ENCODE measurements at regions not wholly inside any gene's neighbourhood (a gene's known extent, or its start where the extent isn't known, plus 50 kb on each side); places are given as distances from the start of the nearest gene placed in this dataset.

DNA sequence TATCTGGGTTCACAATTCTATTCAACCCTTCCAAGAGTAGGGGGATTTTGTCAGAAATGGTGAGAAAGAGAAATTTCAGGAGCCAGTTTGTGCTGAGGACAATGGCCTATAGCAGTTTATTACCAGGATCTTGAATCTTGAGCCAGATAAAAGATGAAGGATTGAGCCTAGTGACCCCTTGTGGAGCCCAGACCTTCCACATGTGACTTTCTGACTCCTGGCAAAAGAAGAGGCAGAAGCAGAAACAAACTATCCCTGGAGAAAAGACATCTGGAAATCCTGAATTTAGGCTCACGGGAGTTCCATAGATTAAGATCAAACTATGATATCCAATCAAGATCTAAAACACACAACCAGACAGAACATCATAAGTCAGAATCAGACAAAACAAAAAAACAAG is 60.9 kb upstream of the CHRM2 start:
- Mint-ChIP-seq H3K4me3 (ENCODE audit: low read depth) (no peak overlapping the region), H3K27me3 (ENCODE audit: low read depth) (no peaks in the 10 kb centered on the region), H3K27ac (no peak overlapping the region), H3K4me1 (ENCODE audit: low read depth) (no peaks in the 10 kb centered on the region), H3K36me3 (ENCODE audit: low read depth) (no peaks in the 10 kb centered on the region), H3K9me3 (peaks cover 21% of the 10 kb centered on the region)
- intact Hi-C loops (cut with micrococcal nuclease) = no loop called here
- no peak for DNase-seq (ENCODE audit: low spot score)

DNA sequence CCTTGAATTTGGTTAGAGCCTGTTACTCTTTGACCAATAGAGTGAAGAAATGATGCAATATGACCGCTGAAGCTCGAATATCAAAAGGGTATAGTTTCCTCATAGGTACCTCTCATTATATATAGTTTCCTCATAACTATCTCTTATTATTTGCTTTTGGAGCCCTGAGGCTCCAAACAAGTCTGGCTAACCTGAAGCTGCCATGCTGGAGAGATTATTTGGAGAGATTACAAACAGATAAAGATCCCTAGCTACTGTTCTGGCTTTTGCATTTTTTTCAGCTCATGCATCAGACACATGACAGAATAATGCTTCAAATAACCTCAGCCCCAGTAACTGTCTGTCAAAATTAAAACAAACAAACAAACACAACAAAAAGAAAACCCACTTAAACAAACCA is 65.4 kb upstream of the CHRM2 start:
- no peak for DNase-seq (ENCODE audit: low spot score)
- no peak overlapping the region for H3K27ac Mint-ChIP-seq
- intact Hi-C loops (cut with micrococcal nuclease) = no loop called here
- H3K4me1 Mint-ChIP-seq (ENCODE audit: low read depth) = no peaks in the 10 kb centered on the region
- no peaks in the 10 kb centered on the region for H3K27me3 Mint-ChIP-seq (ENCODE audit: low read depth)
- peaks cover 28% of the 10 kb centered on the region for H3K9me3 Mint-ChIP-seq
- H3K4me3 Mint-ChIP-seq (ENCODE audit: low read depth) = no peak overlapping the region
- H3K36me3 Mint-ChIP-seq (ENCODE audit: low read depth) = no peaks in the 10 kb centered on the region

DNA sequence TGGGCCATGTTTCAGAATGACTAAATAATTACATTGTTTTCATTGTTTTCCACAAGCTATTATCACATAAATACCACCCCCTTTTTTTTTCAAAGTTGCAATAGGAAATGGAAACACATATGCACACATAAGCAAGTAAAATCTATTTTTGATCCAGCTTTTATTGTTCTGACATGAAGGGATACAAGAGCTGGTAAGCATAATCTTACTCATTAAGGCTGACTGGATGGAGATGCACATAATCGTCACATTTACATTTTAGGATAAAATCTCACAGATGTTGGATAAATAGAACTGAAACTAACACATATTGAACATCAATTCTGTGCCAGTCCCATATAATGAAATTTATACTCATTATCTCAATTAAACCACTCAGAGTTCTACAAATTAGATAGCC is 84.5 kb upstream of the CHRM2 start:
- Mint-ChIP-seq H3K4me3 (ENCODE audit: low read depth) (no peak overlapping the region), H3K27ac (no peak overlapping the region), H3K9me3 (peaks cover 13% of the 10 kb centered on the region), H3K4me1 (ENCODE audit: low read depth) (no peaks in the 10 kb centered on the region), H3K27me3 (ENCODE audit: low read depth) (no peaks in the 10 kb centered on the region), H3K36me3 (ENCODE audit: low read depth) (no peaks in the 10 kb centered on the region)
- DNase-seq (ENCODE audit: low spot score) = no peak
- intact Hi-C loops (cut with micrococcal nuclease) = no loop called here

DNA sequence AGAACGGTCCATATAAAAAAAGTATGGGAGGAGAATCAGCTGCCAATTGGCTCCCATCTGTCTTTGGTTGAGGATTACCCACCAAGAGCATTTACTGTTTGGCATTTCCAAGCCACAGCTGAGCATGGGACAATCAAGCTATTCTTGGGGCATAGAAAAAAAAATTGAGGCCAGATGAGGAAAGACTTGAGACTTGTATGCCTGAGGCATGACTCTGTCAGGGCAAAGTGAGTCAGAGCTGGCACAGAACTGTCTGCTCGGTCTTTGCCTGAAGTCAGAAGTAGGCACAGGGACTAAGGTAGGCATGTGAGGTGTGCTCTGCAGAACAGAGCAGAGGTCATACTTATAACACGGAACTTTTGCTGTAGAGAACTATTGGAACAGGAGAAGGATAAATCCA is 126.5 kb upstream of the CHRM2 start:
- intact Hi-C loops (cut with micrococcal nuclease) = no loop called here
- Mint-ChIP-seq H3K27me3 (ENCODE audit: low read depth) (no peaks in the 10 kb centered on the region), H3K4me1 (ENCODE audit: low read depth) (no peaks in the 10 kb centered on the region), H3K27ac (no peak overlapping the region), H3K9me3 (peaks cover 50% of the 10 kb centered on the region), H3K36me3 (ENCODE audit: low read depth) (no peaks in the 10 kb centered on the region), H3K4me3 (ENCODE audit: low read depth) (no peak overlapping the region)
- DNase-seq (ENCODE audit: low spot score) = no peak

DNA sequence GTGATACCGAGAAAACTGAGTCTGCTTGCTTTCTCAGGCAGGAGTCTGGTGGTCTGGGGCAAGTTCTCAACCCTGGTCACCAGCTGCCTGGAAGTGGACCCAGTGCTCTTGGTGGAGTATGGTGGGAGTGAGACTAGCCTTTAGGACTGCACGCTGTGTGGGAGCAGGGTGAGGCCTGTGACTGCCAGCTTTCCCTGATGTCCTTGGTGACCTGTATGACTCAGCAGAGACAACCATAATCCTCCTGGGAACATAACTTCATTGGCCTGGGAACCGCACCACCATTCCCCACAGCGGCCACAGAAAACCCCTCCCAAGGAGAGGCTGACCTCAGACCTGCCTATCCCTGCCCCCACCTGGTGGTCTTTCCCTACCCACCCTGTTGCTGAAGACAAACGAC is 139.5 kb upstream of the CHRM2 start:
- no peak overlapping the region for H3K27ac Mint-ChIP-seq
- no peak overlapping the region for H3K4me3 Mint-ChIP-seq (ENCODE audit: low read depth)
- no peaks in the 10 kb centered on the region for H3K36me3 Mint-ChIP-seq (ENCODE audit: low read depth)
- no peaks in the 10 kb centered on the region for H3K27me3 Mint-ChIP-seq (ENCODE audit: low read depth)
- intact Hi-C loops (cut with micrococcal nuclease) = no loop called here
- peaks cover 39% of the 10 kb centered on the region for H3K9me3 Mint-ChIP-seq
- no peaks in the 10 kb centered on the region for H3K4me1 Mint-ChIP-seq (ENCODE audit: low read depth)
- no peak for DNase-seq (ENCODE audit: low spot score)

DNA sequence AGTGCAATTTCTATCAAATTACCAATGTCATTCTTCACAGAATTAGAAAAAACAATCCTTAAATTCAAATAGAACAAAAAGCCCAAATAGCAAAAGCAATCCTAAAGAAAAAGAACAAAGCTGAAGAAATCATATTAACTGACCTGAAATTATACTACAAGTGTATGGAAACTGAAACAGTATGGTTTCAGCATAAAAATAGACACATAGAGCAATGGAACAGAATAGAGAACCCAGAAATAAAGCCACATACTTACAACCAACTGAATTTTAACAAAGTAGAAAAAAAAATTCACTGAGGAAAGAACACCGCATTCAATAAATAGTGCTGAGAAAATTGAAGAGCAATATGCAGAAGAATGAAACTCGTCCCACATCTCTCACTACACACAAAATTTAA is 142.0 kb upstream of the CHRM2 start:
- no peaks in the 10 kb centered on the region for H3K4me1 Mint-ChIP-seq (ENCODE audit: low read depth)
- H3K36me3 Mint-ChIP-seq (ENCODE audit: low read depth) = no peaks in the 10 kb centered on the region
- DNase-seq (ENCODE audit: low spot score) = no peak
- H3K9me3 Mint-ChIP-seq = peaks cover 26% of the 10 kb centered on the region
- intact Hi-C loops (cut with micrococcal nuclease) = no loop called here
- H3K4me3 Mint-ChIP-seq (ENCODE audit: low read depth) = no peak overlapping the region
- no peaks in the 10 kb centered on the region for H3K27me3 Mint-ChIP-seq (ENCODE audit: low read depth)
- no peak overlapping the region for H3K27ac Mint-ChIP-seq

DNA sequence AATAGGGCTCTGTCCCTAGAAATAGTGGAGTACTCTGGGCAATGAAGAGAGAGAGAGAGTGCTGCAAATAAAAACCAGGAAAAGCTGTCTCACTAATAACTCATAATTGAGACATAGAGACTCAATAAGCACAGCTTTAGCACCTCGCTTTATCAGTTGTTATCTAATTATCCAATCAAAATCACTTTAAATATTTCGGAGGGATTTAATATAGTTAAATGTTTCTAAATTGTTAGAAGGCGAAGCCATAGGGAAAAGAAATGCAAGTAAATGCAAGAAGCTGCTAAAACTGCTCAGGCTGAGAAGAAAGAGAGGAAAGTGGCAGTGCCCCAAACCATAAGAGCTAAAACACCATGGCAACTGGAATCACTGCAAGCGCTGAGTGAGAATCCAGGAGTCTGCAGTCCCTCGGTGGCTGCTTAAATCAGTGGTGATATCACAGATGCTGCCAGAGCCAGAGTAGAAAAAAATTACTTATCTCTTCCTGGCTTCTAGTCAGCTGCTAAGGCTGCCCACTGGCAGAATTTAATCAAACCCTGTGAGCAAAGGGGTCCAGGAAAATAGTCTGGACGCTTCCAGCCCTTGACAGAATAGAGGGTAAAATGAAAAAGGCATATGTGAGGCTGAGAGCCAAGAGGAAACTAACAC is 150.4 kb upstream of the CHRM2 start:
- H3K4me1 Mint-ChIP-seq (ENCODE audit: low read depth) = no peaks in the 10 kb centered on the region
- no peak for DNase-seq (ENCODE audit: low spot score)
- H3K4me3 Mint-ChIP-seq (ENCODE audit: low read depth) = no peak overlapping the region
- intact Hi-C loops (cut with micrococcal nuclease) = no loop called here
- no peaks in the 10 kb centered on the region for H3K36me3 Mint-ChIP-seq (ENCODE audit: low read depth)
- no peaks in the 10 kb centered on the region for H3K27me3 Mint-ChIP-seq (ENCODE audit: low read depth)
- peaks cover 21% of the 10 kb centered on the region for H3K9me3 Mint-ChIP-seq
- H3K27ac Mint-ChIP-seq = no peak overlapping the region

DNA sequence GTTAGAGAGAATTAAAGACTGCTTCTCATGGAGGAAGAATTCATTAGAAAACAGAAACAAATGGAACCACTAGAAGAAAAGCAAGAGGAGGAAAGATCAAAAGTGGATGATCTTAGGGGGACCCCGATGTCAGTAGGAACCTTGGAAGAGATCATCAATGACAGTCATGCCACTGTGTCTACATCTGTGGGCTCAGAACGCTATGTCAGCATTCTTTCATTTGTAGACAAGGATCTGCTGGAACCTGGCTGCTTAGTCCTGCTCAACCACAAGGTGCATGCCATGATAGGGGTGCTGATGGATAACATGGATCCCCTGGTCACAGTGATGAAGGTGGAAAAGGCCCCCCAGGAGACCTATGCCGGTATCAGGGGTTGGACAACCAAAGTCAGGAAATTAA is 154.4 kb upstream of the CHRM2 start:
- no peaks in the 10 kb centered on the region for H3K27me3 Mint-ChIP-seq (ENCODE audit: low read depth)
- no peaks in the 10 kb centered on the region for H3K36me3 Mint-ChIP-seq (ENCODE audit: low read depth)
- no peak overlapping the region for H3K27ac Mint-ChIP-seq
- DNase-seq (ENCODE audit: low spot score) = no peak
- H3K4me3 Mint-ChIP-seq (ENCODE audit: low read depth) = no peak overlapping the region
- no peaks in the 10 kb centered on the region for H3K4me1 Mint-ChIP-seq (ENCODE audit: low read depth)
- intact Hi-C loops (cut with micrococcal nuclease) = no loop called here
- peaks cover 25% of the 10 kb centered on the region for H3K9me3 Mint-ChIP-seq

DNA sequence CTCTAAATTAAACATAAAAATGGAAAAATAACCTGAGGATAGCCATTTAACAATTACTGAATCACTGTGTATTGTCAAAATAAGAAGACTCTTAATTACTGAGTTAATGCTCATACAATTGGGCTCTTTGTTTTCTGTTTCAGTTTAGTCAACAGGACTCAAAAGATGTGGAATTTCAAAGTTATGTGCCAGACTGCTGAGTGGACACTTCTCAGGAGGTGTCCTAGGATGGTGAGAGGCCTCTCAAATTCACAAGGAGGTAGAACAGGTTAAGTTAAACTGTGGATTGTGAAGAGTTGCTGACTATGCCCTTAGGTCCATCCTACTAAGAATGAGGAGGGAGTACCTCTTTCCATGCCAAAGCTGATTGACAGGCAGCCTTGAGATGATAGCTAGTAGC is 157.7 kb upstream of the CHRM2 start:
- no peaks in the 10 kb centered on the region for H3K36me3 Mint-ChIP-seq (ENCODE audit: low read depth)
- no peak overlapping the region for H3K4me3 Mint-ChIP-seq (ENCODE audit: low read depth)
- no peaks in the 10 kb centered on the region for H3K4me1 Mint-ChIP-seq (ENCODE audit: low read depth)

DNA sequence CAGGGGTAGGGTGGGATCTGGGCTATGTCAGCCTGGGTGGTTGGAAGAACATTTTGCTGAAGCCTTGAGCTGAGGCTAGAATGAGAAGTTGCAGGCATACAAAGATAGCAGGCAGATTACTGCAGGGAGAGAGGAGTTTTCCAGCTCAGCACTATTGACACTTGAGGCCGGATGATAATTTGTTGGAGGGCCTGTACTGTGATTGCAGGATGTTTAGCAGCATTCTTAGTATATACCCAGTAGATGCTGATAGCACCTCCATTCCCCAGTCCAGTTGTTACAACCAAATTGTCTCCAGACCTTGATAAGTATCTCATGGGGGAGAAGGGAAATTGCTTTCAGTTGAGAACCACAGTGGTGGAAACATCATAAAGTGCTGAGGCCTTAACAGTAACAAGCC is 158.6 kb upstream of the CHRM2 start:
- H3K4me1 Mint-ChIP-seq (ENCODE audit: low read depth) = no peaks in the 10 kb centered on the region
- intact Hi-C loops (cut with micrococcal nuclease) = no loop called here
- no peak overlapping the region for H3K4me3 Mint-ChIP-seq (ENCODE audit: low read depth)
- no peak for DNase-seq (ENCODE audit: low spot score)
- H3K36me3 Mint-ChIP-seq (ENCODE audit: low read depth) = no peaks in the 10 kb centered on the region
- H3K9me3 Mint-ChIP-seq = peaks cover 31% of the 10 kb centered on the region
- no peak overlapping the region for H3K27ac Mint-ChIP-seq
- no peaks in the 10 kb centered on the region for H3K27me3 Mint-ChIP-seq (ENCODE audit: low read depth)

More for the DNA sequence above, 157.7 kb upstream of the CHRM2 start:
- peaks cover 31% of the 10 kb centered on the region for H3K9me3 Mint-ChIP-seq
- DNase-seq (ENCODE audit: low spot score) = no peak
- H3K27ac Mint-ChIP-seq = no peak overlapping the region
- intact Hi-C loops (cut with micrococcal nuclease) = no loop called here
- no peaks in the 10 kb centered on the region for H3K27me3 Mint-ChIP-seq (ENCODE audit: low read depth)

DNA sequence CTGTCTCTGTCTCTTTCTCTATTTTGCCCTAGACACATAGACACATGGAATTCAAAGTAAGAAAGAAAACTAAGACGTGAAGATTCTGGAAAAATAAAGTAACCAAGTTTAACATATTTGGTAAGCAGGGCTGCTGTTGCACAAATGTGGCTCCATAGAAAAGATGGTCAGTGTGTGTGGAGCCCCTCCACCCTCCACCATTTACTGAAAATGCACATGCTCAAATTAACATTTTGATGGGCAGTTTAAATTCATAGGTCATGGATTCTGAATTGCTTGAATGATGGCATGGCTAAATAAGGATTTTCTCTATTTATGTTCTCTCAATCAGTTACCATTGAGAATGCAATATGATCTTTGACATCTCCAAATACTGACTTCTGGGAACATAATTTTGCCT is 165.5 kb upstream of the CHRM2 start:
- no peaks in the 10 kb centered on the region for H3K4me1 Mint-ChIP-seq (ENCODE audit: low read depth)
- H3K36me3 Mint-ChIP-seq (ENCODE audit: low read depth) = no peaks in the 10 kb centered on the region
- H3K27me3 Mint-ChIP-seq (ENCODE audit: low read depth) = no peaks in the 10 kb centered on the region
- intact Hi-C loops (cut with micrococcal nuclease) = no loop called here
- peaks cover 6% of the 10 kb centered on the region for H3K9me3 Mint-ChIP-seq
- no peak overlapping the region for H3K27ac Mint-ChIP-seq
- DNase-seq (ENCODE audit: low spot score) = no peak
- H3K4me3 Mint-ChIP-seq (ENCODE audit: low read depth) = no peak overlapping the region

DNA sequence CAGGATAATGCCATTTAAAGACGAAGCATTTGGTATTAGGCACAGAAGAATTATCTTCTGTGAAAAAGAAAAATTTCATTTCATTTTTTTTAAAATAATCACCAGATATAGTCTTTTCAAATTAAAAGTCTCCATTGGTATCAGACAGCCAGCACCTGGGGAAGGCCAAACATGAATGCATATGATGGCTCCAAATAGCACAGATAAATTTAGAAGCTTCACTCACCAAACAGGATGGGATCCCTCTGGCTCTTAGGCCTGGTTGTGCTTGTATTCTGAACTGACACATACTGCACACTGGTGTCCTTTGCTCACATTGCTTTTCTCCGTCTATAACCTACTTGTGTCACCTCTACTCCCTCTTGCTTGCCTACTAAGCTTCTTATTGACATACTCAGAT is 169.5 kb upstream of the CHRM2 start:
- intact Hi-C loops (cut with micrococcal nuclease) = no loop called here
- Mint-ChIP-seq H3K4me1 (ENCODE audit: low read depth) (no peaks in the 10 kb centered on the region), H3K36me3 (ENCODE audit: low read depth) (no peaks in the 10 kb centered on the region), H3K9me3 (no peaks in the 10 kb centered on the region), H3K4me3 (ENCODE audit: low read depth) (no peak overlapping the region), H3K27me3 (ENCODE audit: low read depth) (no peaks in the 10 kb centered on the region), H3K27ac (no peak overlapping the region)
- DNase-seq (ENCODE audit: low spot score) = no peak

DNA sequence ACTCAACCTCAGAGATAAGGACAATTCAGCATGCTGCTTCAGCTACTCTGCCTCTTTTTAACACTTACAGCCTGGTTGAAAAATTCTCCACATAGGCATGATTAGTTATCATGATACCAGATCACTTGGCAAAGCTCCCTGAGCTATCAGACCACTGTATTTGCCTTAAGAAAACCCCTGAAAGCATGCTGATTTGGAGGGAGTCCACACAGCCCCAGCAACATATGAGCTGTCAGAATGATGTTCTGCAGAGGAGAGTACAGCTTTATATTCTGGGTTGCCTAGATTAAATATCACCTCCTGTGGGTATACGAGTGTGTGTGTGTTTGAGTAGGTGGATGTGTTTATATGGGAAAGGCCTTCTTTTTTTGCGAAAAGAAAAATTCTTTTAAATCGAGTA is 170.2 kb upstream of the CHRM2 start:
- Mint-ChIP-seq H3K4me1 (ENCODE audit: low read depth) (no peaks in the 10 kb centered on the region), H3K27ac (no peak overlapping the region), H3K27me3 (ENCODE audit: low read depth) (no peaks in the 10 kb centered on the region), H3K4me3 (ENCODE audit: low read depth) (no peak overlapping the region), H3K36me3 (ENCODE audit: low read depth) (no peaks in the 10 kb centered on the region), H3K9me3 (no peaks in the 10 kb centered on the region)
- DNase-seq (ENCODE audit: low spot score) = no peak
- intact Hi-C loops (cut with micrococcal nuclease) = no loop called here

DNA sequence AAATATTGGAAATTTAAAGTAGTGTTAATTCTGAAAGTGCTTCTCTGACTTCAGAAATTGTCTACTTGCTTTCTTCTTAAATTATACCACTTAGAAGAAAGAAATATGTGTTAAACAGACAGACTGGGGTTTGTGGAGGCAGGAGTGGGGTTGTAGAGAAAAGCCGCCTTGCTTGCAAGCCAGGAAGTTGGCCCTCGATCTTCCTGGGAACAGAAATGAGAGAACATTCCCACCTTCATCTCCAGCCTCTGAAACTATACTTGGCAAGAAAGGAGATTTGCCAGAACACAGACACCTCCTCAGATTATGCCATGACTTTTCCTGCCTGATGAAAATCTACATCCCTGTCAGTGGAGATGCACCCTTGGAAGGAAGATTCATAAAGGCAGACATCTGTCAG is 171.2 kb upstream of the CHRM2 start:
- Mint-ChIP-seq H3K27me3 (ENCODE audit: low read depth) (no peaks in the 10 kb centered on the region), H3K4me3 (ENCODE audit: low read depth) (no peak overlapping the region), H3K4me1 (ENCODE audit: low read depth) (no peaks in the 10 kb centered on the region), H3K36me3 (ENCODE audit: low read depth) (no peaks in the 10 kb centered on the region), H3K27ac (no peak overlapping the region), H3K9me3 (no peaks in the 10 kb centered on the region)
- no peak for DNase-seq (ENCODE audit: low spot score)
- intact Hi-C loops (cut with micrococcal nuclease) = no loop called here

Data from activated T-helper 2 cell treated with anti-CD3 and anti-CD28 coated beads, Interferon-gamma antibody, Interleukin-2, Interleukin-4, amounts not matched to agents 10 μg/mL and 5 μg/mL and 100 μg/mL, durations not matched to agents 14 hours and 24 hours and 36 hours (primary cell).